ENCODE measurements at regions not wholly inside any gene's neighbourhood (a gene's known extent, or its start where the extent isn't known, plus 50 kb on each side); places are given as distances from the start of the nearest gene placed in this dataset.

DNA sequence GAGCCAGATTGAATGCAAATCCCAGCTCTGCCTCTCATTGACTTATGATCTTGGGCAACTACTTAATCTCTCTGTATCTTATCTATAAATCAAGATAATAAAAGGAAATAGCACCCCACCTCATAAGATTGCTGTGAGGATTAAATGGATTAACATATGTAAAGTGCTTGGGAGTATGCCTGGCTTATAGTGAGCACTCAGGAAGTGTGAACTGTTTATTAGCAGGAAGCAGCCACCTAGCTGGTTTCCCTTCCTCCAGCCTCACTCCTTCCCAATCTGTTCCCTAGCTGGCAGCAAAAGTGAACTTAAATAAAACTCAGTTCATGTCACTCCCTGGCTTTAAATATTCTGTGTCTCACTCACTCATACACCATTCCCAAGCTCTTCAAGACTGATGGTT, 526.6 kb upstream of the PKDCC start:
- no peak overlapping the region for H3K4me3 Mint-ChIP-seq
- H3K36me3 Mint-ChIP-seq (ENCODE audit: low read depth) = no peaks in the 10 kb centered on the region
- no peak for DNase-seq (ENCODE audit: low spot score)
- H3K27me3 Mint-ChIP-seq (ENCODE audit: low read depth) = no peaks in the 10 kb centered on the region
- H3K9me3 Mint-ChIP-seq = no peaks in the 10 kb centered on the region
- no peak overlapping the region for H3K27ac Mint-ChIP-seq
- no peaks in the 10 kb centered on the region for H3K4me1 Mint-ChIP-seq (ENCODE audit: low read depth)

DNA sequence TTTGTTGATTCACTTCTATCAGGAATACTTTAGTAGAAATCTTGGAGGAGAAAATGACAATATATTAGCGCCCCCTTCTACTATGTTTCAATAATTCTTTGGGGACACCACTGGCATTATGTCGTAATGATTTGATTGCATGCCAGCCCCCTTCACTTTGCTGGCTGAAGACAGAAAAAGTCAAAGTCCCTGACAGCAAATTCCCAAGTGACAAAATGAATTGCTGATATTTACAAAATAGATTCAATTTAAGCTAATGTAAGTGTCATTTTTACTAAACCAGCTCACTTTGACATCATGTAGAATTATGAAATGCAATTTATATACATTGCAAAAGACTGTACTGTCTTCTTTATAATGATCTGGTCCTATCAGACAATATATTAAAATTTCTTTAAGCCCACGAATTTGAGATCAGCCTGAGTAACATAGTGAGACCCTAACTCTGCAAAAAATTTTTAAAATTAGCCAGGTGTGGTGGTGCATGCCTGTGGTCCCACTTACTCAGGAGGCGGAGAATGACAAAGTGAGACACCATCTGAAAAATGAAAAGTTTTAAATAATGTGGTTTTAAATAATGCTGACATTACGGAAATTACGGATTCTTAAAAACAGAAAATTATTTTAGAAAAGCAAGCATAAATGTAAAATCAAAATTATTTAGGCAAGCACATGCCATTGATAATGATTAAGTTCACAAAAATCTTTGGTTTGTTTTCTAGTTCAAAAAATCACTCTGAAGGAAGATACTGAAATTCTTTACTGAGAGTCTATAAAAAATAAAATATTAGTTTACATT, 520.1 kb upstream of the PKDCC start:
- Mint-ChIP-seq H3K9me3 (no peaks in the 10 kb centered on the region), H3K4me3 (no peak overlapping the region), H3K4me1 (ENCODE audit: low read depth) (no peaks in the 10 kb centered on the region), H3K36me3 (ENCODE audit: low read depth) (no peaks in the 10 kb centered on the region), H3K27ac (no peak overlapping the region), H3K27me3 (ENCODE audit: low read depth) (no peaks in the 10 kb centered on the region)
- DNase-seq (ENCODE audit: low spot score) = no peak

DNA sequence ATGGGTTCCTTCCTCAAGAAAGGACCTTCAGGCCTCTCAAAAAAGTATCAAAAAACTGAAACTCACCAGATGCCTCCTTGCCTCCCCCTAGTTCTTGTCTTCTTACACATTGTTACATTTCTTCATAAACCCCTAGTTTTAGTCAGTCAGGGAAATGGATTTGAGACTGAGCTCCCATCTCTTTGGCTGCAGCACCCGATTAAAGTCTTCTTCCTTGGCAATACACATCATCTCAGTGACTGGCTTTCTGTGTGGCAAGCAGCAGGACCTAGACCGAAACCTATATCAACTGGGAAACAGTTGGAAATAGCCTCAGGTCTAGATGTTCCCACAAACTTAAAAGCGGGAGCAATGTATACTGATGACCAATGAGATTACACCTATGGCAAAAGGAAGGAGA, 512.2 kb upstream of the PKDCC start:
- DNase-seq (ENCODE audit: low spot score) = no peak
- H3K27me3 Mint-ChIP-seq (ENCODE audit: low read depth) = no peaks in the 10 kb centered on the region
- peaks cover 5% of the 10 kb centered on the region for H3K9me3 Mint-ChIP-seq
- no peaks in the 10 kb centered on the region for H3K4me1 Mint-ChIP-seq (ENCODE audit: low read depth)
- no peak overlapping the region for H3K4me3 Mint-ChIP-seq
- no peaks in the 10 kb centered on the region for H3K36me3 Mint-ChIP-seq (ENCODE audit: low read depth)
- H3K27ac Mint-ChIP-seq = no peak overlapping the region

DNA sequence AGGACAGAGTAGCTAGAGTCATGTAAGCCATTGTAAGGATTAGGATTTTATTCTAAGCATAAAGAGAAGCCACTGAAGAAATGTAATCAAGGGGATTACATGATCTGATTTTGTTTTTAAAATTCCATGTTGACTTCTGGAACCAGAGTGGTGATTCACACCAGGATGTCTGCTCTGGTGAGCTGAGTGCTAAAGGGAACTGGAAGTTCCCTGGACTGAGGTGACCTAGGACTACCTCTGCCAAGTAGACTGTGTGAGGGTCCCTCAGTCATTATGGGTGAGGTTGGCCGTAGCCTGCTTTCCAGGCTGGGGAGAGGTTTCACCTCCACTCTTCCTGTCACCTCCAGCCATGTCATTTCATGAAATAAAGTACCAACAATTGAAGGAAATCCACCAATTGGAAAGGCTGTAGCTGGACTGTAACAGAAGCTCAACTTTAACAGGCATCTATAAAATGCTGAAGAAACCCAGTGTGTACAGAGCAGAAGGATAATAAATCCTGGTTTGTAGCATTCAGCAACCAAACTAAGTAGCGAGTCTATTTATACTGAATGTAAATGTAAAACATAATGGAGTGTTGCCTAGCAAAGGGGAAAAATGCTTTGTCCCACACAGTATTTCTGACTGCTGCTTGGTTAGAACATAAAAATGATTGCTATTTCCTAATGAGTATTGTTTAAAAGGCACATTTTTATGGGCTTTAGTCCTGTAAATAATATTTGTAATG, 507.4 kb upstream of the PKDCC start:
- Mint-ChIP-seq H3K36me3 (ENCODE audit: low read depth) (no peaks in the 10 kb centered on the region), H3K4me3 (no peak overlapping the region), H3K27ac (no peak overlapping the region), H3K4me1 (ENCODE audit: low read depth) (no peaks in the 10 kb centered on the region), H3K27me3 (ENCODE audit: low read depth) (no peaks in the 10 kb centered on the region), H3K9me3 (peaks cover 3% of the 10 kb centered on the region)
- DNase-seq (ENCODE audit: low spot score) = no peak

DNA sequence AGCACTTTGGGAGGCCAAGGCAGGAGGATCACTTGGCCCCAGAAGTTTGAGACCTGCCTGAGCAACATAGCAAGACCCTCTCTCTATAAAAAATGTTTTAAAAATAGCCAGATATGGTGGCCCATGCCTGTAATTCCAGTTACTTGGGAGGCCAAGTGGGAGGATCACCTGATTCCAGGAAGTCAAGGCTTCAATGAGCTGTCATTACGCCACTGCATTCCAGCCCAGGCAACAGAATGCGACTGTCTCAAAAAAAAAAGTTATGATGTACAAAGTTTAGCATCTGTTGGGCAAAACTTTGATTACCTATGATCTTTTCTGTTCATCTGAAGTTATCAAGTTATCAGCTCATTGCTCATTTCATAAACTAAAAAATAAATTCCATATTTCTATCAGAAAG, 504.1 kb upstream of the PKDCC start:
- H3K4me3 Mint-ChIP-seq = no peak overlapping the region
- no peak for DNase-seq (ENCODE audit: low spot score)
- H3K27me3 Mint-ChIP-seq (ENCODE audit: low read depth) = no peaks in the 10 kb centered on the region
- no peaks in the 10 kb centered on the region for H3K4me1 Mint-ChIP-seq (ENCODE audit: low read depth)
- H3K9me3 Mint-ChIP-seq = no peaks in the 10 kb centered on the region
- H3K36me3 Mint-ChIP-seq (ENCODE audit: low read depth) = no peaks in the 10 kb centered on the region
- H3K27ac Mint-ChIP-seq = no peak overlapping the region

DNA sequence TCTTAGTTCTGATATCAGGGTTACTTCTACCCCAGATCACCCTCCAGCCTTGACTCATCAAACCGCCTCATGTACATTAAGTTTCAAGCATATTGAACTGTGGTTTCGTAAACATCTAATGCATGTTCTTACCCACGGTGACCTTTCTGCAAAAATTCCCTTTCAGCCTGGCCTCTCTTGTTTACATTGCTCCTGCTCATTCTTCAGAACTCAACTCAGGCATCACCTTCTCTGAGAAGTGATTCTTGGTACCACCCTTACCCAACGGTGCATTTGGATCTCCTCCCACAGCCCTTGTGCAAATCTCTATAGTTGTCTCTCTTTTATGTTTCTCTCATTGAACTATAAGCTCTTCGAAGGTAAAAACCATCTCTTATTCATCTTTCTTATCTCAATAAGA, 503.1 kb upstream of the PKDCC start:
- H3K4me1 Mint-ChIP-seq (ENCODE audit: low read depth) = no peaks in the 10 kb centered on the region
- DNase-seq (ENCODE audit: low spot score) = no peak
- no peaks in the 10 kb centered on the region for H3K27me3 Mint-ChIP-seq (ENCODE audit: low read depth)
- no peak overlapping the region for H3K4me3 Mint-ChIP-seq
- H3K9me3 Mint-ChIP-seq = no peaks in the 10 kb centered on the region
- H3K27ac Mint-ChIP-seq = no peak overlapping the region
- no peaks in the 10 kb centered on the region for H3K36me3 Mint-ChIP-seq (ENCODE audit: low read depth)

DNA sequence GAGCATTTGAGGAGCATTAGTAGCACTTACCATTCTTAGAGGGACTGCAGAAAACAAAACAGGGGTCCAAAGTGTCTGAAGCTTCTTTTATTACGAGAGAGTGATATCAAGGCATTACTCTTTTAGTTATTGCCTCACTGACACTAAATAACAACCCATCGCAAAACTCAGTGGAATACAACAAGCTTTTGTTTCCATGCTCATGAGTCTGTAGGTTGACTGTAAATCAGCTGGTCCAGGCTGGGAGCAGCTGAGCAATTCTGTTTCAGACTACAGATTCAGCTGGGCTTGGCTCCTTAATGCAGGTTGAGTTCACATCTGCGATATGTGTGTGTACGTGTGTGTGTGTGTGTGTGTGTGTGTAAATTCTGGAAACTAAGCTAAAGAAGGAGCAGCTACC, 501.8 kb upstream of the PKDCC start:
- no peaks in the 10 kb centered on the region for H3K9me3 Mint-ChIP-seq
- H3K36me3 Mint-ChIP-seq (ENCODE audit: low read depth) = no peaks in the 10 kb centered on the region
- H3K27me3 Mint-ChIP-seq (ENCODE audit: low read depth) = no peaks in the 10 kb centered on the region
- H3K4me1 Mint-ChIP-seq (ENCODE audit: low read depth) = no peaks in the 10 kb centered on the region
- no peak overlapping the region for H3K4me3 Mint-ChIP-seq
- H3K27ac Mint-ChIP-seq = no peak overlapping the region
- DNase-seq (ENCODE audit: low spot score) = no peak

DNA sequence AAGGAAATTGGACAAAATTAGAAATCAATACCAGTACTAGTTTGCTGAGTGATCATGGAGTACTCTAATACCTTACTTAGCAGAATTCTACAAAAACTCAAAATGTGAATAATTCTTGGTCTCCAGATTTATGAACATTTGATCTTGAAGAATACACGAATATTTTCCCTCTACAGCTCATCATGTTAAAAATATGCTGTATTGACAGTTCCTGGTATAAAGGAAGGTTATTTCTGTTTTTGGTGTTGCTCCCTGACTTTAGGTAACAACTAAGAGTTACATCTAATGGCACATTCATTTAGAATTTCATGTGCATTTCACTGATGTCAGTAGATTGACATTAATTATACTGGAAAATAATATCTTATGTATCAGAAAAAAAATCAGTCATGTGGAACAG, 479.2 kb upstream of the PKDCC start:
- no peaks in the 10 kb centered on the region for H3K27me3 Mint-ChIP-seq (ENCODE audit: low read depth)
- H3K36me3 Mint-ChIP-seq (ENCODE audit: low read depth) = no peaks in the 10 kb centered on the region
- H3K4me1 Mint-ChIP-seq (ENCODE audit: low read depth) = no peaks in the 10 kb centered on the region
- no peak overlapping the region for H3K27ac Mint-ChIP-seq
- no peaks in the 10 kb centered on the region for H3K9me3 Mint-ChIP-seq
- no peak overlapping the region for H3K4me3 Mint-ChIP-seq
- DNase-seq (ENCODE audit: low spot score) = no peak

DNA sequence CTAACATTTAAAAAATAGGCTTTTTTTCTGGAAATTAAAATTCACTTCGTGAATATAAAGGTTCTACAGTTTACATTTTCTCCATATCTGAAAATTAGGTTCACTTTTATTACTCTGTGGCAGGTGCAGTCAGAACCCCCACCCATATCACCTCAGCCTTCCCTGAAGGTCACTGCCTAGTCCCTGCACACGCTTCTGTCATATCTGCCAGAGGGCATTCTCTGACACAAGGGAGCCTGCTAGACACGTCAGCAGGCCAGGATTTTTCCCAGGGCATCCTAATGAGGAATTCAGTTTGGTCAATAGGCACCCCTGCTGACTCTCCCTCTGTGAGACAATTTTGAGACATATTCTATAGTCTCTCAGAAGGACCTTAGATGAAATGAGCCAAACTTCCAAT, 475.7 kb upstream of the PKDCC start:
- no peak for DNase-seq (ENCODE audit: low spot score)
- no peaks in the 10 kb centered on the region for H3K27me3 Mint-ChIP-seq (ENCODE audit: low read depth)
- H3K27ac Mint-ChIP-seq = no peak overlapping the region
- no peaks in the 10 kb centered on the region for H3K9me3 Mint-ChIP-seq
- H3K36me3 Mint-ChIP-seq (ENCODE audit: low read depth) = no peaks in the 10 kb centered on the region
- no peaks in the 10 kb centered on the region for H3K4me1 Mint-ChIP-seq (ENCODE audit: low read depth)
- H3K4me3 Mint-ChIP-seq = no peak overlapping the region

DNA sequence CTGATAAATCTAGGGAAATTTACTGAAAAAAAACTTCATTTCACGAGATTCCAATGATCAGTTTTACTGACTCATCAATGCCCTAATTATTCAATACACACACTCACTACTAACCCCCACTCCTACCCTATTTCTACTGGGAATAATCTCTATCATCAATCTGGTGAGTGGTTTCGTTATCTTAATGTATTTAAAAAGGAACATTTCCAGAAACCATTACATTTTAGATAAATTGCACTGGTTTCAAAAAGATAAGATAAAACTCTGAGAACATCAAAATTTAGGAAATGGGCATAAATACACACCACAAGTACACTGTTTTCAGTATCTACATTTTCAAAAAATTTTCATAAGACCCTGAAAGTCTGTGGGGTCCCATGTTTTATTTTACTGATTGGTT, 471.4 kb upstream of the PKDCC start:
- no peak for DNase-seq (ENCODE audit: low spot score)
- Mint-ChIP-seq H3K36me3 (ENCODE audit: low read depth) (no peaks in the 10 kb centered on the region), H3K9me3 (no peaks in the 10 kb centered on the region), H3K27ac (no peak overlapping the region), H3K27me3 (ENCODE audit: low read depth) (no peaks in the 10 kb centered on the region), H3K4me3 (no peak overlapping the region), H3K4me1 (ENCODE audit: low read depth) (no peaks in the 10 kb centered on the region)

DNA sequence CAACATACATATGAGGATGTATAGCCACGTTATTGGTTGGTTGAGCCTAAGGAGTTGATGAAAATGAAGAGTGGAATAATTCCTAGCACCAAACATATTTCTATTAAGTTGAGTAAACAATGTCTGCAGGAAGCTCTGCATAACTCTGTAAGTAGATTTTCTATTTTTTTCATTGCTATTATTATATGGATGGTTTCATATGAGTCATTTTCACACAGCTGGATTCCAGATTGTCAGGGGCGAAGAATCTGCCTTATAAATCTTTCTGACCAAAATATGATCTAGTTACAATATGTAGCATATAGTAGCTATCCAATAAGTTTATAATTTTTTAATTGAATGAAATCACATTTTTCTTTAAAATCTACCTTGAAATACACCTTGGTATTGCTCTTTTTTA, 468.0 kb upstream of the PKDCC start:
- no peaks in the 10 kb centered on the region for H3K4me1 Mint-ChIP-seq (ENCODE audit: low read depth)
- H3K27me3 Mint-ChIP-seq (ENCODE audit: low read depth) = no peaks in the 10 kb centered on the region
- no peaks in the 10 kb centered on the region for H3K36me3 Mint-ChIP-seq (ENCODE audit: low read depth)
- H3K4me3 Mint-ChIP-seq = no peak overlapping the region
- peaks cover 11% of the 10 kb centered on the region for H3K9me3 Mint-ChIP-seq
- no peak for DNase-seq (ENCODE audit: low spot score)
- H3K27ac Mint-ChIP-seq = no peak overlapping the region

DNA sequence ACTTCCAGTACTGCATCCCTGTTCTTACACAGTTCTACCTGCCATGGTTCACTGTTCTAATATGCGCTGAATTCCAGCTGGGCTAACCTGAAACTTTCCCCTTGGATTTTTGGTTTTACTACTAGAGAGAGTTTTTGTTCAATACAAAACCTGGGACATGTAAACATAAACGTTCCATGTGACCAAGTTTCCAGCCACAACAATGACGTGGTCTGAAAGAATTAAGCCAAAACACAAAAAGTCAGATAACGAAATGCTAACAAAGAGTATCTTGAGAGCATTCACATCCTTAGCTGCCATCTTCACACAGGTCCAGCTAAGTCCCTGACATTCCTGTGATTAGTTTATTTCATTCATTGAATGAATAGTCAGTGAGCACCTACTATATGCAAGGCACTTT, 467.0 kb upstream of the PKDCC start:
- H3K27ac Mint-ChIP-seq = no peak overlapping the region
- no peak for DNase-seq (ENCODE audit: low spot score)
- H3K9me3 Mint-ChIP-seq = peaks cover 16% of the 10 kb centered on the region
- H3K27me3 Mint-ChIP-seq (ENCODE audit: low read depth) = no peaks in the 10 kb centered on the region
- no peaks in the 10 kb centered on the region for H3K36me3 Mint-ChIP-seq (ENCODE audit: low read depth)
- no peaks in the 10 kb centered on the region for H3K4me1 Mint-ChIP-seq (ENCODE audit: low read depth)
- no peak overlapping the region for H3K4me3 Mint-ChIP-seq

DNA sequence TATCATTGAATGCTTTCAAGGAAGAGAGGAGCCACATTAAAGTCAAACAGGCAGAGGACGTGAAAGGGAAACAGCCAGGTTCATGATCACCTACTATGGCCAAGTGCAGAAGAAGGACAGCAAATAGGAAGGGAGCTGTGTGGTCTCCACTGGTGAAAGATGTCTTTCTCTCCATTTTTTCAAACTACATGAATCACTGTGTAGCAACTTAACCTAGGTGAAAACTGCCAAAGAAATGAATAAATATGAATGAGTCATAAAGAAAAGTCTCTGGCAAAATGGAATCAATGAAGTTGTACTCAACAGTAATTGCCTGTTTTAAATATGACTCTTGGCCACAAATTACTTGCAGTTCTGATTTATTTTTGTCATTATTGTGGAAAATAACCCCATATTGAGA, 452.6 kb upstream of the PKDCC start:
- H3K9me3 Mint-ChIP-seq = no peaks in the 10 kb centered on the region
- no peak overlapping the region for H3K27ac Mint-ChIP-seq
- no peak for DNase-seq (ENCODE audit: low spot score)
- no peak overlapping the region for H3K4me3 Mint-ChIP-seq
- H3K27me3 Mint-ChIP-seq (ENCODE audit: low read depth) = no peaks in the 10 kb centered on the region
- H3K36me3 Mint-ChIP-seq (ENCODE audit: low read depth) = no peaks in the 10 kb centered on the region
- H3K4me1 Mint-ChIP-seq (ENCODE audit: low read depth) = no peaks in the 10 kb centered on the region

DNA sequence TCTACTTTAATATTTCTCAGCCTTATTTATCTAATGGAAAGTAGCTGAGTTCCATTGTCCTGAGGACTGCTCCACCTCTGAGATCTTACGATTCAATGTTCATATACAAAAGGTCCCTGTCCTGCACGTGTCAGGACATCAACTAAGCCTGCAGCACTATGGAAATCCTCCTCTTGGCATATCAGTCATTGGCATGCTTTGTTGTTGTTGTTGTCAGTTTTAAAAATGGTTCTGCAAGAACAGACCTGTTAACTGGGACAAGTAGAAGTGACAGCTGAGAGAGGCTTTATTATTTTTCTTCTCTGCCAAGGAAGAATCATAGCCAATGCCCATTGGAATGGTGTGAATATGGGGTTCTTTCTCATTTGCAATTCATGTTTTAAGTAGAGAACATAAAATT, 450.1 kb upstream of the PKDCC start:
- H3K27me3 Mint-ChIP-seq (ENCODE audit: low read depth) = no peaks in the 10 kb centered on the region
- no peak overlapping the region for H3K4me3 Mint-ChIP-seq
- H3K36me3 Mint-ChIP-seq (ENCODE audit: low read depth) = no peaks in the 10 kb centered on the region
- H3K27ac Mint-ChIP-seq = no peak overlapping the region
- H3K9me3 Mint-ChIP-seq = no peaks in the 10 kb centered on the region
- DNase-seq (ENCODE audit: low spot score) = no peak
- no peaks in the 10 kb centered on the region for H3K4me1 Mint-ChIP-seq (ENCODE audit: low read depth)

Measured in T-helper 2 cell treated with Interferon-gamma antibody and Interleukin-4, amounts not matched to agents 5 μg/mL and 100 μg/mL, for 36 hours (primary cell).